NT2/D1 (cell line): ENCODE measurements at regions not wholly inside any gene's neighbourhood (a gene's known extent, or its start where the extent isn't known, plus 50 kb on each side); places are given as distances from the start of the nearest gene placed in this dataset.

Experiments used
- DNase-seq: peaks from one replicate; pipeline ENCODE4 v3.0.0-alpha.2; 2011; ENCODE audit warnings: low read depth, low spot score
- H3K27me3 ChIP-seq: 2 replicates; pipeline ENCODE4 v1.6.0; 2011; ENCODE audit warnings: mild to moderate bottlenecking; ENCODE audit not compliant: insufficient read length, insufficient read depth
- H3K36me3 ChIP-seq: 2 replicates; pipeline ENCODE4 v1.6.1; 2011; ENCODE audit warnings: mild to moderate bottlenecking, low read length, mixed read lengths; ENCODE audit not compliant: insufficient read depth, insufficient read length
- H3K4me1 ChIP-seq: 2 replicates; pipeline ENCODE4 v1.5.1; 2011; ENCODE audit not compliant: insufficient read depth, insufficient read length
- H3K4me3 ChIP-seq: 2 replicates; pipeline ENCODE4 v1.5.1; 2011; ENCODE audit warnings: low read depth; ENCODE audit not compliant: insufficient read length
- H3K9ac ChIP-seq: 2 replicates; pipeline ENCODE4 v1.6.0; 2011; ENCODE audit warnings: low read depth; ENCODE audit not compliant: insufficient read length
- H3K9me3 ChIP-seq: 2 replicates; pipeline ENCODE4 v1.5.1; 2011; ENCODE audit warnings: mild to moderate bottlenecking, low read length; ENCODE audit not compliant: insufficient read depth
- SUZ12 ChIP-seq: IDR thresholded peaks from 2 replicates; pipeline ENCODE4 v1.6.1; 2011; ENCODE audit not compliant: insufficient read length, insufficient read depth; ENCODE audit errors: extremely low read depth
- YY1 ChIP-seq: IDR thresholded peaks from 2 replicates; pipeline ENCODE4 v1.6.1; 2011; ENCODE audit not compliant: insufficient read length, insufficient read depth
- ZNF274 ChIP-seq: IDR thresholded peaks from 2 replicates; pipeline ENCODE4 v1.6.1; 2011; ENCODE audit warnings: mild to moderate bottlenecking, low read depth, low read length

- H3K9me3 ChIP-seq: no peaks in the 10 kb centered on the region
- H3K4me1 ChIP-seq: peaks cover 3% of the 10 kb centered on the region
- no peak for DNase-seq
- H3K9ac ChIP-seq: no peak overlapping the region
- no peaks in the 10 kb centered on the region for H3K36me3 ChIP-seq
- H3K4me3 ChIP-seq: no peak overlapping the region
- no peaks in the 10 kb centered on the region for H3K27me3 ChIP-seq
- no peak for TF ChIP-seq SUZ12
- TF ChIP-seq ZNF274: no peak
- no peak for TF ChIP-seq YY1
Observed at GRCh38 chr10:113267619-113268562, 285.0 kb upstream of the HABP2 start.

GRCh38 chr10:113269333-113269732 lies 283.5 kb upstream of the HABP2 start:
- no peak for DNase-seq
- TF ChIP-seq SUZ12: no peak
- peaks cover 7% of the 10 kb centered on the region for H3K4me1 ChIP-seq
- H3K9me3 ChIP-seq: no peaks in the 10 kb centered on the region
- no peaks in the 10 kb centered on the region for H3K36me3 ChIP-seq
- no peak overlapping the region for H3K9ac ChIP-seq
- H3K4me3 ChIP-seq: no peak overlapping the region
- H3K27me3 ChIP-seq: no peaks in the 10 kb centered on the region

- Histone ChIP-seq H3K9me3 (peaks cover 20% of the 10 kb centered on the region), H3K9ac (no peak overlapping the region), H3K36me3 (no peaks in the 10 kb centered on the region), H3K27me3 (no peaks in the 10 kb centered on the region), H3K4me1 (peaks cover 4% of the 10 kb centered on the region), H3K4me3 (no peak overlapping the region)
- no peak for DNase-seq
- TF ChIP-seq ZNF274 (no peak), SUZ12 (no peak), YY1 (no peak)
Observed at GRCh38 chr10:113272511-113272910, 280.3 kb upstream of the HABP2 start.

DNA sequence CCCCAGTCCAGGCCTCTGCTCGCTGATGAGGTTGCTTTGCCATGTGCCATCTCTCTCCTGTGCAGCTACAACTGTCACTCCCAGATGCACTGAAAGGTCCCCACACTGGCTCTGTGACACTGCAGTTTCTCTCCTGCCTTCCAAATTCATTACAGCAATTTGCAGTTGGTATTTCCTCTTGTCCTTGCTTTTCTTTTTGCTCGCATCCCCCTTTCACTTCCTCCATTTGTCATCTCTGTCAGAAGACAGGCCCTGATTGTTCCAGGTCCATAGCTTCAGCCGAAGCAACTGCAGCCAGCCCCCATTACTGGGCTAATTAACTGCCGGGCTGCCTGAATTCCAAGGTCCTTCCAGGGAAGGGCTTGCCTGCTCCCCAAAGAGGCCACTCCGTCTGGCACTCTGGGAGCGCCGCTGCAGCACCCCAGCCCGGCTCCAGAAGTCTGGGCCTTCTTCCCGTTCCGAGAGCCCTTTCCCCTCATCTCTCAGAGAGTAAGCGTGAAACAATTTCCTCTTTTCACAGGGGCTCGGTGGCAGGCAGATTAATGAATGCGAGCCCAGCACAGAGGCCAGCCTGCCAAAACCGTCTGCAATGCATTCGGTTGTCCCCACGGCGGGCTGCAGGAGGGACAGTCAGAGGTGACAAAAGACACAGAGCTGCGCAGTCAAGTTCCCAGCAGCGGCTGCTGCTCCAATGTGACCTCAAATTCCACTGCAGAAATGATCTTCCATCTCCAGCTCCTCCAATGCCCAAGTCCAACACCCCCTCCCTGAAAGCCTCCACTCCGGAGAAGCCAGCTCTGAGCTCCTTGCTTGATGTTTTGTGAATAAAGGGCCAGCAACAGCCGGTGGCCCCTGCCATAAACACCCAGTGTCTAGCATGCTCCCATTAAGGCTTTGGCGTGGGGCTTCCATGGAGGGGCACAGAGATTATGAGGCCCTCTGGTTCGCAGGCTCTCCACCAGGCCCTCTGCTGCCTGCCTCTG lies 279.4 kb upstream of the HABP2 start:
- H3K9ac ChIP-seq: no peak overlapping the region
- H3K4me3 ChIP-seq: no peak overlapping the region
- H3K4me1 ChIP-seq: peaks cover 4% of the 10 kb centered on the region
- DNase-seq: no peak
- TF ChIP-seq YY1 (no peak), ZNF274 (no peak), SUZ12 (no peak)
- H3K36me3 ChIP-seq: no peaks in the 10 kb centered on the region
- no peaks in the 10 kb centered on the region for H3K27me3 ChIP-seq
- peaks cover 20% of the 10 kb centered on the region for H3K9me3 ChIP-seq

GRCh38 chr10:113274176-113274829 lies 278.6 kb upstream of the HABP2 start:
- TF ChIP-seq SUZ12 (no peak), YY1 (no peak), ZNF274 (no peak)
- H3K4me3 ChIP-seq: no peak overlapping the region
- DNase-seq: no peak
- H3K27me3 ChIP-seq: no peaks in the 10 kb centered on the region
- no peaks in the 10 kb centered on the region for H3K36me3 ChIP-seq
- H3K4me1 ChIP-seq: peaks cover 4% of the 10 kb centered on the region
- H3K9ac ChIP-seq: no peak overlapping the region
- H3K9me3 ChIP-seq: peaks cover 20% of the 10 kb centered on the region

GRCh38 chr10:113278221-113278620 lies 274.6 kb upstream of the HABP2 start:
- Histone ChIP-seq H3K36me3 (no peaks in the 10 kb centered on the region), H3K4me3 (no peak overlapping the region), H3K9ac (no peak overlapping the region), H3K27me3 (no peaks in the 10 kb centered on the region), H3K4me1 (peaks cover 2% of the 10 kb centered on the region), H3K9me3 (peaks cover 20% of the 10 kb centered on the region)
- DNase-seq: no peak
- no peak for TF ChIP-seq ZNF274
- no peak for TF ChIP-seq SUZ12
- TF ChIP-seq YY1: no peak

DNA sequence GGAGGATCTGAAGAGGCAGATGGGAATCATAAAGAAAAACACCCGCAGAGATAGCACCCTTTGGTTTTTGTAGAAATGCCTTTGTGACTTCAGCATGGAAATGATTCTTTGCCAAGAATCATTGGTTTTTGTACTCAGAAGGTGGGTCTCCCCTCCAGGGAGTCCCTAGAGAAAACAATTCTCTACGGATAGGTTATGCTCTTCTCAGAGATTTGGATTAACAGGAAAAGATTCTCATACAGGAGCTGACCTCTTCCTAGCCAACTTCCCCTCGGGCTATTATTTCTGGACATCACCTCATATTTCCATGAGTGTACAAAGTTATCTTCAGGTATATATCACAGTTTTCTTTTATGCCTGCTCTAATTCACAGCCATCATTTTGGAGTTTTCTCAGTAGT lies 274.2 kb upstream of the HABP2 start:
- Histone ChIP-seq H3K9me3 (peaks cover 20% of the 10 kb centered on the region), H3K4me3 (no peak overlapping the region), H3K27me3 (no peaks in the 10 kb centered on the region), H3K4me1 (no peaks in the 10 kb centered on the region), H3K9ac (no peak overlapping the region), H3K36me3 (no peaks in the 10 kb centered on the region)
- TF ChIP-seq ZNF274 (no peak), SUZ12 (no peak), YY1 (no peak)
- DNase-seq: no peak
